WTC11 (cell line): ENCODE measurements at regions not wholly inside any gene's neighbourhood (a gene's known extent, or its start where the extent isn't known, plus 50 kb on each side); places are given as distances from the start of the nearest gene placed in this dataset.

Experiments
- CREB1 ChIP-seq: sonication (generic); formaldehyde crosslinking; IDR thresholded peaks from 2 replicates; pipeline ENCODE4 v1.8.0; 2023; ENCODE audit warnings: mild to moderate bottlenecking, missing genetic modification reagents
- E2F5 ChIP-seq: sonication (generic); formaldehyde crosslinking; IDR thresholded peaks from 2 replicates; pipeline ENCODE4 v1.8.1; 2022; ENCODE audit warnings: mild to moderate bottlenecking, moderate library complexity, missing genetic modification reagents
- FOXJ3 ChIP-seq: sonication (generic); formaldehyde crosslinking; IDR thresholded peaks from 2 replicates; pipeline ENCODE4 v1.9.0; 2021; ENCODE audit warnings: missing genetic modification reagents, mild to moderate bottlenecking, borderline replicate concordance
- FOXK1 ChIP-seq: sonication (generic); formaldehyde crosslinking; IDR thresholded peaks from 2 replicates; pipeline ENCODE4 v1.8.0; 2022; ENCODE audit warnings: mild to moderate bottlenecking, moderate library complexity, missing genetic modification reagents
- ZNF232 ChIP-seq: sonication (generic); formaldehyde crosslinking; IDR thresholded peaks from 2 replicates; pipeline ENCODE4 v1.8.0; 2022; ENCODE audit warnings: mild to moderate bottlenecking, missing genetic modification reagents
- TF ChIP-seq, protein P1 (sequence below): fragments of 200-600 bp; IDR thresholded peaks from 2 replicates; pipeline ENCODE4 v1.8.0; 2022; ENCODE audit warnings: antibody characterized with exemption
- TF ChIP-seq, protein P2 (sequence below): sonication (generic); formaldehyde crosslinking; IDR thresholded peaks from 2 replicates; pipeline ENCODE4 v1.8.0; 2023; ENCODE audit warnings: missing genetic modification reagents

DNA sequence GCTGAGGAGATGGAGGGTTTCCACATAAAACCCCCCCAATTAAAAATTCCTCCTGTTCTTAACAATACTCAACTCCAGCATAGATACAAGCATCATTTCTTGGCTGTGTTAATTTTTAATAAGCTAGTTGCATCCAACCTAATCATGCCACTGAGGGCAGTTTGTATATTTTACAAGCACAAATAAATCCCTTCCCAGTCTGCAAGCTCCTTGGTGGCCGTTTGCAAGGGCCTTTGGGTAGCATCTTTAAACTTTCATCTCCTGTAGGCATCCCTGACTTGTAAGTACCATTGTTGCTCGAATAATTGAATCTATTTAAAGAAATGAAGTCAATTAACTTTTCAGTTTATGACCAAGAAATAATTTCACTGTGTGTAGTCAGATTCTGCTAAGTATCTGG is 103.5 kb upstream of the AJAP1 start:
- no peak for TF ChIP-seq FOXK1
- TF ChIP-seq CREB1 (CRISPR knock-in tag): no peak
- TF ChIP-seq, protein P1, sequence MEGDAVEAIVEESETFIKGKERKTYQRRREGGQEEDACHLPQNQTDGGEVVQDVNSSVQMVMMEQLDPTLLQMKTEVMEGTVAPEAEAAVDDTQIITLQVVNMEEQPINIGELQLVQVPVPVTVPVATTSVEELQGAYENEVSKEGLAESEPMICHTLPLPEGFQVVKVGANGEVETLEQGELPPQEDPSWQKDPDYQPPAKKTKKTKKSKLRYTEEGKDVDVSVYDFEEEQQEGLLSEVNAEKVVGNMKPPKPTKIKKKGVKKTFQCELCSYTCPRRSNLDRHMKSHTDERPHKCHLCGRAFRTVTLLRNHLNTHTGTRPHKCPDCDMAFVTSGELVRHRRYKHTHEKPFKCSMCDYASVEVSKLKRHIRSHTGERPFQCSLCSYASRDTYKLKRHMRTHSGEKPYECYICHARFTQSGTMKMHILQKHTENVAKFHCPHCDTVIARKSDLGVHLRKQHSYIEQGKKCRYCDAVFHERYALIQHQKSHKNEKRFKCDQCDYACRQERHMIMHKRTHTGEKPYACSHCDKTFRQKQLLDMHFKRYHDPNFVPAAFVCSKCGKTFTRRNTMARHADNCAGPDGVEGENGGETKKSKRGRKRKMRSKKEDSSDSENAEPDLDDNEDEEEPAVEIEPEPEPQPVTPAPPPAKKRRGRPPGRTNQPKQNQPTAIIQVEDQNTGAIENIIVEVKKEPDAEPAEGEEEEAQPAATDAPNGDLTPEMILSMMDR: no peak
- TF ChIP-seq, protein P2, sequence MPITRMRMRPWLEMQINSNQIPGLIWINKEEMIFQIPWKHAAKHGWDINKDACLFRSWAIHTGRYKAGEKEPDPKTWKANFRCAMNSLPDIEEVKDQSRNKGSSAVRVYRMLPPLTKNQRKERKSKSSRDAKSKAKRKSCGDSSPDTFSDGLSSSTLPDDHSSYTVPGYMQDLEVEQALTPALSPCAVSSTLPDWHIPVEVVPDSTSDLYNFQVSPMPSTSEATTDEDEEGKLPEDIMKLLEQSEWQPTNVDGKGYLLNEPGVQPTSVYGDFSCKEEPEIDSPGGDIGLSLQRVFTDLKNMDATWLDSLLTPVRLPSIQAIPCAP (CRISPR knock-in tag): no peak
- TF ChIP-seq ZNF232: no peak
- no peak for TF ChIP-seq FOXJ3 (CRISPR knock-in tag)
- no peak for TF ChIP-seq E2F5 (CRISPR knock-in tag)
